ENCODE measurements at regions not wholly inside any gene's neighbourhood (a gene's known extent, or its start where the extent isn't known, plus 50 kb on each side); places are given as distances from the start of the nearest gene placed in this dataset.
"Not testable (repeated sequence)": the region's sequence is repeated elsewhere in the genome, so short reads cannot be mapped to it uniquely, and the experiment has no call there.

- DNase-seq (ENCODE audit: low spot score in 2 of 2): no peak
- no peak for FAIRE-seq
Measured at GRCh38 chr1:238340989-238341388, 450.3 kb upstream of the ZP4 start.

GRCh38 chr1:238336531-238336930 lies 445.8 kb upstream of the ZP4 start:
- DNase-seq (ENCODE audit: low spot score in 2 of 2) (no peak), FAIRE-seq (no peak)

GRCh38 chr1:238334170-238334569 lies 443.4 kb upstream of the ZP4 start:
- no peak for DNase-seq (ENCODE audit: low spot score in 2 of 2)
- FAIRE-seq: no peak

- FAIRE-seq (no peak), DNase-seq (ENCODE audit: low spot score in 2 of 2) (no peak)
Measured at GRCh38 chr1:238331557-238331956, 440.8 kb upstream of the ZP4 start.

- no peak for DNase-seq (ENCODE audit: low spot score in 2 of 2)
Measured at GRCh38 chr1:238329671-238330070, 438.9 kb upstream of the ZP4 start.

GRCh38 chr1:238327033-238327432 lies 436.3 kb upstream of the ZP4 start:
- FAIRE-seq; DNase-seq (ENCODE audit: low spot score in 2 of 2): not testable (repeated sequence)

More at GRCh38 chr1:238329671-238330070, 438.9 kb upstream of the ZP4 start:
- FAIRE-seq: no peak

- DNase-seq (ENCODE audit: low spot score in 2 of 2); FAIRE-seq: not testable (repeated sequence)
Measured at GRCh38 chr1:238326479-238326878, 435.8 kb upstream of the ZP4 start.

- FAIRE-seq (no peak), DNase-seq (ENCODE audit: low spot score in 2 of 2) (no peak)
Measured at GRCh38 chr1:238324211-238324864, 433.6 kb upstream of the ZP4 start.

- FAIRE-seq: no peak
Measured at GRCh38 chr1:238323490-238323889, 432.8 kb upstream of the ZP4 start.

GRCh38 chr1:238319957-238320356 lies 429.2 kb upstream of the ZP4 start:
- DNase-seq (ENCODE audit: low spot score in 2 of 2): no peak
- no peak for FAIRE-seq

More at GRCh38 chr1:238323490-238323889, 432.8 kb upstream of the ZP4 start:
- no peak for DNase-seq (ENCODE audit: low spot score in 2 of 2)

GRCh38 chr1:238318294-238319110 lies 427.8 kb upstream of the ZP4 start:
- FAIRE-seq (no peak), DNase-seq (ENCODE audit: low spot score in 2 of 2) (no peak)

GRCh38 chr1:238312969-238313368 lies 422.2 kb upstream of the ZP4 start:
- DNase-seq (ENCODE audit: low spot score in 2 of 2) (no peak), FAIRE-seq (no peak)

GRCh38 chr1:238306411-238306810 lies 415.7 kb upstream of the ZP4 start:
- DNase-seq (ENCODE audit: low spot score in 2 of 2) (no peak), FAIRE-seq (no peak)

- FAIRE-seq: no peak
- no peak for DNase-seq (ENCODE audit: low spot score in 2 of 2)
Measured at GRCh38 chr1:238302646-238303045, 411.9 kb upstream of the ZP4 start.

- DNase-seq (ENCODE audit: low spot score in 2 of 2) (no peak), FAIRE-seq (no peak)
Measured at GRCh38 chr1:238296371-238296770, 405.6 kb upstream of the ZP4 start.

- DNase-seq (ENCODE audit: low spot score in 2 of 2) (no peak), FAIRE-seq (no peak)
Measured at GRCh38 chr1:238293075-238293474, 402.4 kb upstream of the ZP4 start.

GRCh38 chr1:238281418-238281817 lies 390.7 kb upstream of the ZP4 start:
- no peak for FAIRE-seq

GRCh38 chr1:238279694-238280380 lies 389.1 kb upstream of the ZP4 start:
- DNase-seq (ENCODE audit: low spot score in 2 of 2) (no peak), FAIRE-seq (no peak)

More at GRCh38 chr1:238281418-238281817, 390.7 kb upstream of the ZP4 start:
- no peak for DNase-seq (ENCODE audit: low spot score in 2 of 2)

GRCh38 chr1:238272145-238272544 lies 381.4 kb upstream of the ZP4 start:
- no peak for DNase-seq (ENCODE audit: low spot score in 2 of 2)
- no peak for FAIRE-seq

- DNase-seq (ENCODE audit: low spot score in 2 of 2) (no peak), FAIRE-seq (no peak)
Measured at GRCh38 chr1:238265866-238266265, 375.1 kb upstream of the ZP4 start.

GRCh38 chr1:238264951-238265350 lies 374.2 kb upstream of the ZP4 start:
- FAIRE-seq (no peak), DNase-seq (ENCODE audit: low spot score in 2 of 2) (no peak)

Data from frontal cortex (tissue), 3 donors.